HG02885 (cell line): ENCODE measurements at regions not wholly inside any gene's neighbourhood (a gene's known extent, or its start where the extent isn't known, plus 50 kb on each side); places are given as distances from the start of the nearest gene placed in this dataset.
A peak's percentile ranks its signal among the peaks of the same experiment; 100 is the strongest.

Experiments
- ATAC-seq: cut with Tn5 transposase; IDR thresholded peaks from one replicate; pipeline ENCODE4 v1.9.1; 2021; ENCODE audit warnings: mild to moderate bottlenecking; ENCODE audit not compliant: unreplicated experiment, poor library complexity

GRCh38 chr4:164154416-164154815 is 599.5 kb upstream of the SMIM31 start:
- ATAC-seq = peak; percentile 53

GRCh38 chr4:164169591-164169990 is 584.3 kb upstream of the SMIM31 start:
- no peak for ATAC-seq

- ATAC-seq = no peak
Measured at GRCh38 chr4:164177153-164177552, 576.8 kb upstream of the SMIM31 start.

GRCh38 chr4:164177753-164178152 is 576.2 kb upstream of the SMIM31 start:
- no peak for ATAC-seq

- ATAC-seq = no peak
Measured at GRCh38 chr4:164188236-164188635, 565.7 kb upstream of the SMIM31 start.

- no peak for ATAC-seq
Measured at GRCh38 chr4:164192844-164193243, 561.1 kb upstream of the SMIM31 start.

- no peak for ATAC-seq
Measured at GRCh38 chr4:164193676-164194075, 560.3 kb upstream of the SMIM31 start.

GRCh38 chr4:164197556-164197955 is 556.4 kb upstream of the SMIM31 start:
- ATAC-seq = no peak

- no peak for ATAC-seq
Measured at GRCh38 chr4:164203476-164203875, 550.5 kb upstream of the SMIM31 start.

GRCh38 chr4:164204434-164204833 is 549.5 kb upstream of the SMIM31 start:
- ATAC-seq = no peak

GRCh38 chr4:164207460-164207859 is 546.5 kb upstream of the SMIM31 start:
- ATAC-seq = no peak

GRCh38 chr4:164210377-164210776 is 543.6 kb upstream of the SMIM31 start:
- ATAC-seq = no peak

GRCh38 chr4:164212134-164212533 is 541.8 kb upstream of the SMIM31 start:
- no peak for ATAC-seq

- no peak for ATAC-seq
Measured at GRCh38 chr4:164212714-164213113, 541.2 kb upstream of the SMIM31 start.

- no peak for ATAC-seq
Measured at GRCh38 chr4:164215113-164215741, 538.7 kb upstream of the SMIM31 start.

- no peak for ATAC-seq
Measured at GRCh38 chr4:164221631-164222030, 532.3 kb upstream of the SMIM31 start.

GRCh38 chr4:164224871-164225270 is 529.1 kb upstream of the SMIM31 start:
- no peak for ATAC-seq

- ATAC-seq = no peak
Measured at GRCh38 chr4:164229255-164229654, 524.7 kb upstream of the SMIM31 start.

GRCh38 chr4:164239433-164239832 is 514.5 kb upstream of the SMIM31 start:
- ATAC-seq = no peak

- no peak for ATAC-seq
Measured at GRCh38 chr4:164239976-164240375, 514.0 kb upstream of the SMIM31 start.

GRCh38 chr4:164251257-164251656 is 502.7 kb upstream of the SMIM31 start:
- no peak for ATAC-seq

GRCh38 chr4:164252286-164252685 is 501.6 kb upstream of the SMIM31 start:
- ATAC-seq = no peak

- ATAC-seq = no peak
Measured at GRCh38 chr4:164261831-164262230, 492.1 kb upstream of the SMIM31 start.
